K562 (cell line): ENCODE measurements at regions not wholly inside any gene's neighbourhood (a gene's known extent, or its start where the extent isn't known, plus 50 kb on each side); places are given as distances from the start of the nearest gene placed in this dataset.

Experiments
- ATAC-seq: fragments of 200-7000 bp; cut with Tn5 transposase; 3 replicates; pipeline ENCODE4 v1.9.1; 2020; ENCODE audit warnings: moderate library complexity
- BruUV-seq: library from RNA; stranded (reverse); fragments of 400-500 nt; replicated peaks from 2 replicates; lab custom pipeline; 2021; lab: Mats Ljungman, UMichigan
- CTCF ChIA-PET: fragments of 300-600 bp; formaldehyde crosslinking; extraction: SDS; loops from one replicate; lab custom pipeline; 2021; ENCODE audit warnings: low intra/inter-chr PET ratio; lab: Yijun Ruan, JAX
- POLR2A ChIA-PET: fragments of 300-600, 350-650 bp; sonication (Branson Sonifier 250); formaldehyde crosslinking; extraction: SDS; loops from one replicate; lab custom pipeline; 2021; ENCODE audit warnings: antibody characterized with exemption, inconsistent platforms; lab: Yijun Ruan, JAX
- DNase-seq, 4 experiments: peaks; one replicate each; pipeline versions ENCODE4 v3.0.0 to v3.0.0-alpha.2; 2011 to 2018; ENCODE audit warnings: low spot score in 3 of 4, mixed read lengths in 3 of 4; ENCODE audit errors: extremely low read depth in 1 of 4
- FAIRE-seq: peaks from 2 replicates; lab custom pipeline; 2011; peaks lifted over from hg19 to GRCh38; lab: Jason Lieb, UNC
- H2AFZ ChIP-seq: 2 replicates; pipeline ENCODE4 v1.6.0; 2011; ENCODE audit warnings: low read depth, low read length, control low read depth, inconsistent platforms
- H3K27ac ChIP-seq: fragments of 200-600 bp; 3 replicates; pipeline ENCODE4 v1.8.0; 2011; ENCODE audit warnings: low read depth, mild to moderate bottlenecking, control low read depth, inconsistent platforms, low read length, moderate library complexity, mixed read lengths; ENCODE audit errors: extremely low read depth
- H3K27me3 ChIP-seq, 2 experiments: fragments of 300-600 bp in 1 of 2; 2 replicates in 1 of 2; 3 replicates in 1 of 2; pipeline versions ENCODE4 v1.6.0 to v1.8.0; 2011; ENCODE audit warnings: inconsistent platforms in 2 of 2, low read length in 2 of 2, mild to moderate bottlenecking in 1 of 2, mixed read lengths in 1 of 2, moderate library complexity in 1 of 2; ENCODE audit not compliant: control insufficient read depth in 2 of 2, insufficient read depth in 2 of 2
- H3K36me3 ChIP-seq: fragments of 300-600 bp; 3 replicates; pipeline ENCODE4 v1.8.0; 2011; ENCODE audit warnings: mild to moderate bottlenecking, low read length, inconsistent platforms; ENCODE audit not compliant: control insufficient read depth, insufficient read depth
- H3K4me1 ChIP-seq, 2 experiments: fragments of 200-600 bp in 1 of 2; replicated peaks in 1 of 2; 2 replicates in 1 of 2; 3 replicates in 1 of 2; pipeline versions ENCODE4 v1.5.1 to v1.8.0; 2011; ENCODE audit warnings: inconsistent platforms in 2 of 2, low read length in 2 of 2, mild to moderate bottlenecking in 1 of 2, mixed read lengths in 1 of 2, moderate library complexity in 1 of 2; ENCODE audit not compliant: control insufficient read depth in 2 of 2, insufficient read depth in 2 of 2
- H3K4me2 ChIP-seq: 2 replicates; pipeline ENCODE4 v1.6.1; 2011; ENCODE audit warnings: low read length, control low read depth, inconsistent platforms, mixed read lengths; ENCODE audit not compliant: insufficient read depth
- H3K4me3 ChIP-seq: fragments of 200-600 bp; sonication (generic), shearing (Covaris generic); 2 replicates; pipeline ENCODE4 v1.5.1; 2016; ENCODE audit warnings: control low read depth, inconsistent platforms
- H3K79me2 ChIP-seq: fragments of 200-600 bp; 3 replicates; pipeline ENCODE4 v1.8.0; 2011; ENCODE audit warnings: low read length, inconsistent platforms; ENCODE audit not compliant: control insufficient read depth, insufficient read depth
- H3K9ac ChIP-seq, 2 experiments: 2 replicates each; pipeline versions ENCODE4 v1.6.0 to v1.6.1; 2011; ENCODE audit warnings: low read depth in 2 of 2, low read length in 2 of 2, control low read depth in 1 of 2, inconsistent platforms in 1 of 2, mild to moderate bottlenecking in 1 of 2, mixed read lengths in 1 of 2; ENCODE audit not compliant: insufficient read depth in 1 of 2
- H3K9me1 ChIP-seq: one replicate; pipeline ENCODE4 v1.6.0; 2011; ENCODE audit warnings: inconsistent platforms, mild to moderate bottlenecking, low read length, moderate library complexity; ENCODE audit not compliant: control insufficient read depth, insufficient read depth
- H3K9me3 ChIP-seq: replicated peaks from 2 replicates; pipeline ENCODE4 v1.5.1; 2011; ENCODE audit warnings: low read depth, low read length, inconsistent platforms; ENCODE audit not compliant: control insufficient read depth, insufficient read depth
- H4K20me1 ChIP-seq: replicated peaks from 2 replicates; pipeline ENCODE4 v1.6.1; 2011; ENCODE audit warnings: low read length, inconsistent platforms, mixed read lengths; ENCODE audit not compliant: control insufficient read depth, insufficient read depth
- CHAMP1 ChIP-seq: fragments of 450-650 bp; IDR thresholded peaks from 2 replicates; pipeline ENCODE4 v1.6.1; 2016; ENCODE audit warnings: mild to moderate bottlenecking
- DPF2 ChIP-seq: fragments of 450-650 bp; IDR thresholded peaks from 2 replicates; pipeline ENCODE4 v1.6.1; 2016
- FOXJ3 ChIP-seq: sonication (generic); formaldehyde crosslinking; IDR thresholded peaks from 2 replicates; pipeline ENCODE4 v1.4.0; 2020; ENCODE audit warnings: mild to moderate bottlenecking, missing genetic modification reagents
- ILK ChIP-seq: fragments of 450-650 bp; IDR thresholded peaks from 2 replicates; pipeline ENCODE4 v1.6.1; 2016; ENCODE audit warnings: missing genetic modification characterization, low read depth, mild to moderate bottlenecking, missing compliant biosample characterization, moderate library complexity, borderline replicate concordance
- RBM15 ChIP-seq: fragments of 200-400 bp; formaldehyde crosslinking; IDR thresholded peaks from 2 replicates; pipeline ENCODE4 v1.6.1; 2018; ENCODE audit warnings: mild to moderate bottlenecking, low read length, moderate library complexity; ENCODE audit not compliant: insufficient read depth
- RBM17 ChIP-seq: fragments of 200-400 bp; formaldehyde crosslinking; IDR thresholded peaks from 2 replicates; pipeline ENCODE4 v1.6.1; 2017; ENCODE audit warnings: low read depth, mild to moderate bottlenecking, low read length, borderline replicate concordance
- RREB1 ChIP-seq: fragments of 250-450 bp; sonication (Bioruptor Pico); IDR thresholded peaks from 2 replicates; pipeline ENCODE4 v1.4.0; 2020
- SRF ChIP-seq, 2 experiments: fragments of 250-450, 450-650 bp in 1 of 2; sonication (Bioruptor Pico) in 1 of 2; sonication (generic) in 1 of 2; formaldehyde crosslinking; IDR thresholded peaks; 2 replicates each; pipeline versions ENCODE4 v1.5.0 to v1.5.1; 2020 to 2022; ENCODE audit warnings: mild to moderate bottlenecking in 1 of 2, missing genetic modification reagents in 1 of 2
- SRSF9 ChIP-seq: fragments of 200-400 bp; formaldehyde crosslinking; IDR thresholded peaks from 2 replicates; pipeline ENCODE4 v1.6.1; 2017; ENCODE audit warnings: low read depth, low read length, borderline replicate concordance
- USF1 ChIP-seq: sonication (generic); formaldehyde crosslinking; IDR thresholded peaks from 2 replicates; pipeline ENCODE4 v1.9.0; 2022; ENCODE audit warnings: mild to moderate bottlenecking, missing genetic modification reagents
- ZNF140 ChIP-seq: fragments of 250-450 bp; sonication (Bioruptor Pico); IDR thresholded peaks from 2 replicates; pipeline ENCODE4 v1.8.0; 2021; ENCODE audit warnings: moderate library complexity, mild to moderate bottlenecking, inconsistent platforms
- WGBS: fragments of 100-300 bp; shearing (Covaris generic); methylation state at CpG from one replicate; pipeline ENCODE4 v1.1.6; 2016; ENCODE audit warnings: low coverage, mixed read lengths; ENCODE audit not compliant: insufficient coverage; ENCODE audit errors: missing lambda C conversion rate; 5-methylcytosine and 5-hydroxymethylcytosine counted together
- in situ Hi-C: fragments of 300-500 bp; cut with MboI; formaldehyde crosslinking; loops from 4 replicates; pipeline ENCODE4 v1.15.0; 2018; ENCODE audit warnings: inconsistent platforms, mixed read lengths
- intact Hi-C: fragments of 100-400 bp; cut with micrococcal nuclease; formaldehyde crosslinking; loops from 2 replicates; pipeline ENCODE4 v1.14.2; 2022

- Histone ChIP-seq H3K4me1 (no peaks in the 10 kb centered on the region), H3K79me2 (no peaks in the 10 kb centered on the region), H3K9me1 (no peaks in the 10 kb centered on the region), H2AFZ (no peak overlapping the region), H3K9ac (no peak overlapping the region), H3K36me3 (no peaks in the 10 kb centered on the region), H3K4me3 (no peak overlapping the region), H3K9me3 (no peaks in the 10 kb centered on the region), H3K27ac (no peak overlapping the region), H3K4me2 (no peak overlapping the region), H3K27me3 (no peaks in the 10 kb centered on the region), H4K20me1 (no peaks in the 10 kb centered on the region)
- no TSS peak for BruUV-seq
- CTCF ChIA-PET = no interaction called here
- in situ Hi-C loops (no loop called here), intact Hi-C loops (no loop called here)
- DNase-seq (no peak), ATAC-seq (no peak), FAIRE-seq (no peak)
- POLR2A ChIA-PET = no interaction called here
- 0% methylated on average over 6 of the region's 8 CpGs for WGBS
- TF ChIP-seq FOXJ3 (CRISPR knock-in tag) = no peak
- TF ChIP-seq DPF2 = no peak
- no peak for TF ChIP-seq CHAMP1
- TF ChIP-seq RREB1 (CRISPR knock-in tag) = no peak
- TF ChIP-seq USF1 (CRISPR knock-in tag) = no peak
- no peak for TF ChIP-seq ILK (tag)
- no peak for TF ChIP-seq RBM15
- no peak for TF ChIP-seq SRF (CRISPR knock-in tag; IDR thresholded peaks at IDR 0.05)
- TF ChIP-seq ZNF140 = no peak
- TF ChIP-seq RBM17 = no peak
- TF ChIP-seq SRSF9 = no peak
These were observed 293.5 kb downstream of the SPRY2 start for GRCh38 chr13:80047406-80047805.
